NCI-H2196 treated with DMSO at 0.1 percent for 48 hours (cell line): ENCODE measurements at regions not wholly inside any gene's neighbourhood (a gene's known extent, or its start where the extent isn't known, plus 50 kb on each side); places are given as distances from the start of the nearest gene placed in this dataset.

Experiments used
- DNase-seq: peaks from one replicate; lab custom pipeline; 2025; ENCODE audit not compliant: unreplicated experiment; lab: John Stamatoyannopoulos, UW

- no peak for DNase-seq
Measured at GRCh38 chr9:116058421-116058820, 95.2 kb upstream of the PAPPA start.

- DNase-seq = no peak
Measured at GRCh38 chr9:116059466-116059865, 94.1 kb upstream of the PAPPA start.

GRCh38 chr9:116060631-116061030 is 93.0 kb upstream of the PAPPA start:
- no peak for DNase-seq

GRCh38 chr9:116061546-116062205 is 91.9 kb upstream of the PAPPA start:
- DNase-seq = no peak

- no peak for DNase-seq
Measured at GRCh38 chr9:116062206-116062550, 91.4 kb upstream of the PAPPA start.

GRCh38 chr9:116064970-116065369 is 88.6 kb upstream of the PAPPA start:
- no peak for DNase-seq

- no peak for DNase-seq
Measured at GRCh38 chr9:116066221-116066620, 87.4 kb upstream of the PAPPA start.

GRCh38 chr9:116067566-116067965 is 86.0 kb upstream of the PAPPA start:
- no peak for DNase-seq

GRCh38 chr9:116070256-116070914 is 83.2 kb upstream of the PAPPA start:
- no peak for DNase-seq

- no peak for DNase-seq
Measured at GRCh38 chr9:116072046-116072445, 81.5 kb upstream of the PAPPA start.

GRCh38 chr9:116073826-116074225 is 79.8 kb upstream of the PAPPA start:
- DNase-seq = no peak

- no peak for DNase-seq
Measured at GRCh38 chr9:116074658-116075057, 78.9 kb upstream of the PAPPA start.

GRCh38 chr9:116075191-116075590 is 78.4 kb upstream of the PAPPA start:
- no peak for DNase-seq

- DNase-seq = no peak
Measured at GRCh38 chr9:116078640-116079039, 75.0 kb upstream of the PAPPA start.

- no peak for DNase-seq
Measured at GRCh38 chr9:116080561-116080960, 73.0 kb upstream of the PAPPA start.

GRCh38 chr9:116081435-116082115 is 72.0 kb upstream of the PAPPA start:
- DNase-seq = no peak

GRCh38 chr9:116083837-116084236 is 69.8 kb upstream of the PAPPA start:
- DNase-seq = no peak

- no peak for DNase-seq
Measured at GRCh38 chr9:116084497-116084896, 69.1 kb upstream of the PAPPA start.

GRCh38 chr9:116087246-116087645 is 66.3 kb upstream of the PAPPA start:
- no peak for DNase-seq

GRCh38 chr9:116087751-116088194 is 65.8 kb upstream of the PAPPA start:
- no peak for DNase-seq

- DNase-seq = no peak
Measured at GRCh38 chr9:116088396-116088795, 65.2 kb upstream of the PAPPA start.

GRCh38 chr9:116090030-116090770 is 63.4 kb upstream of the PAPPA start:
- DNase-seq = no peak
